ENCODE measurements at regions not wholly inside any gene's neighbourhood (a gene's known extent, or its start where the extent isn't known, plus 50 kb on each side); places are given as distances from the start of the nearest gene placed in this dataset.
A peak's percentile ranks its signal among the peaks of the same experiment; 100 is the strongest.

- Histone ChIP-seq H3K4me1 (ENCODE audit: low read length) (no peaks in the 10 kb centered on the region), H3K9ac (ENCODE audit: low read length) (no peak overlapping the region), H3K27ac (ENCODE audit: low read length) (no peak overlapping the region), H3K9me3 (ENCODE audit: insufficient read depth, low read length) (no peaks in the 10 kb centered on the region; the same call in 1 of the 2 replicates), H3K36me3 (replicated peaks; ENCODE audit: low read depth, low read length) (no peaks in the 10 kb centered on the region), H3K4me2 (ENCODE audit: low read length) (no peak overlapping the region), H4K20me1 (ENCODE audit: insufficient read depth, low read length) (no peaks in the 10 kb centered on the region), H2AFZ (ENCODE audit: low read depth, low read length) (no peak overlapping the region), H3K27me3 (ENCODE audit: low read depth, low read length) (no peaks in the 10 kb centered on the region), H3K4me3 (ENCODE audit: low read length) (no peak overlapping the region), H3K79me2 (ENCODE audit: low read length) (no peaks in the 10 kb centered on the region)
- TF ChIP-seq EZH2phosphoT487 (IDR thresholded peaks at IDR 0.05; ENCODE audit: low read depth) (no peak), CTCF (IDR thresholded peaks at IDR 0.05; ENCODE audit: low read depth, low read length) (no peak)
Measured at GRCh38 chr18:65425366-65425765, 325.4 kb upstream of the CDH7 start.

GRCh38 chr18:65423776-65424175, 327.0 kb upstream of the CDH7 start:
- H3K9me3 ChIP-seq (ENCODE audit: insufficient read depth, low read length) = no peaks in the 10 kb centered on the region; the same call in 1 of the 2 replicates
- H2AFZ ChIP-seq (ENCODE audit: low read depth, low read length) = no peak overlapping the region
- H3K36me3 ChIP-seq (replicated peaks; ENCODE audit: low read depth, low read length) = no peaks in the 10 kb centered on the region

GRCh38 chr18:65422544-65423136, 328.2 kb upstream of the CDH7 start:
- TF ChIP-seq EZH2phosphoT487 (IDR thresholded peaks at IDR 0.05; ENCODE audit: low read depth) (no peak), CTCF (IDR thresholded peaks at IDR 0.05; ENCODE audit: low read depth, low read length) (no peak)
- Histone ChIP-seq H3K27ac (ENCODE audit: low read length) (no peak overlapping the region), H4K20me1 (ENCODE audit: insufficient read depth, low read length) (no peaks in the 10 kb centered on the region), H3K36me3 (replicated peaks; ENCODE audit: low read depth, low read length) (no peaks in the 10 kb centered on the region), H3K27me3 (ENCODE audit: low read depth, low read length) (no peaks in the 10 kb centered on the region), H3K9ac (ENCODE audit: low read length) (no peak overlapping the region), H3K79me2 (ENCODE audit: low read length) (no peaks in the 10 kb centered on the region), H3K4me3 (ENCODE audit: low read length) (no peak overlapping the region), H3K9me3 (ENCODE audit: insufficient read depth, low read length) (no peaks in the 10 kb centered on the region; the same call in 1 of the 2 replicates), H3K4me2 (ENCODE audit: low read length) (no peak overlapping the region), H3K4me1 (ENCODE audit: low read length) (no peaks in the 10 kb centered on the region), H2AFZ (ENCODE audit: low read depth, low read length) (no peak overlapping the region)

More at GRCh38 chr18:65423776-65424175, 327.0 kb upstream of the CDH7 start:
- H3K9ac ChIP-seq (ENCODE audit: low read length) = no peak overlapping the region
- no peaks in the 10 kb centered on the region for H3K4me1 ChIP-seq (ENCODE audit: low read length)
- H4K20me1 ChIP-seq (ENCODE audit: insufficient read depth, low read length) = no peaks in the 10 kb centered on the region
- H3K79me2 ChIP-seq (ENCODE audit: low read length) = no peaks in the 10 kb centered on the region
- H3K4me2 ChIP-seq (ENCODE audit: low read length) = no peak overlapping the region
- no peaks in the 10 kb centered on the region for H3K27me3 ChIP-seq (ENCODE audit: low read depth, low read length)
- H3K4me3 ChIP-seq (ENCODE audit: low read length) = no peak overlapping the region
- H3K27ac ChIP-seq (ENCODE audit: low read length) = no peak overlapping the region
- TF ChIP-seq EZH2phosphoT487 (IDR thresholded peaks at IDR 0.05; ENCODE audit: low read depth) (no peak), CTCF (IDR thresholded peaks at IDR 0.05; ENCODE audit: low read depth, low read length) (no peak)

- no peak overlapping the region for H3K4me2 ChIP-seq (ENCODE audit: low read length)
Measured at GRCh38 chr18:65415098-65415497, 335.7 kb upstream of the CDH7 start.

More at GRCh38 chr18:65415098-65415497, 335.7 kb upstream of the CDH7 start:
- no peak overlapping the region for H3K4me3 ChIP-seq (ENCODE audit: low read length)
- H3K9ac ChIP-seq (ENCODE audit: low read length) = no peak overlapping the region
- no peaks in the 10 kb centered on the region for H3K27me3 ChIP-seq (ENCODE audit: low read depth, low read length)
- H2AFZ ChIP-seq (ENCODE audit: low read depth, low read length) = peak overlapping the region; percentile 43; the same call in 1 of the 2 replicates
- no peak overlapping the region for H3K27ac ChIP-seq (ENCODE audit: low read length)
- TF ChIP-seq EZH2phosphoT487 (IDR thresholded peaks at IDR 0.05; ENCODE audit: low read depth) (no peak), CTCF (IDR thresholded peaks at IDR 0.05; ENCODE audit: low read depth, low read length) (no peak)
- no peaks in the 10 kb centered on the region for H3K79me2 ChIP-seq (ENCODE audit: low read length)
- H3K36me3 ChIP-seq (replicated peaks; ENCODE audit: low read depth, low read length) = no peaks in the 10 kb centered on the region
- H3K9me3 ChIP-seq (ENCODE audit: insufficient read depth, low read length) = no peaks in the 10 kb centered on the region
- no peaks in the 10 kb centered on the region for H3K4me1 ChIP-seq (ENCODE audit: low read length)
- no peaks in the 10 kb centered on the region for H4K20me1 ChIP-seq (ENCODE audit: insufficient read depth, low read length)

Data from OCI-LY3 (cell line).